ENCODE measurements at regions not wholly inside any gene's neighbourhood (a gene's known extent, or its start where the extent isn't known, plus 50 kb on each side); places are given as distances from the start of the nearest gene placed in this dataset.

DNA sequence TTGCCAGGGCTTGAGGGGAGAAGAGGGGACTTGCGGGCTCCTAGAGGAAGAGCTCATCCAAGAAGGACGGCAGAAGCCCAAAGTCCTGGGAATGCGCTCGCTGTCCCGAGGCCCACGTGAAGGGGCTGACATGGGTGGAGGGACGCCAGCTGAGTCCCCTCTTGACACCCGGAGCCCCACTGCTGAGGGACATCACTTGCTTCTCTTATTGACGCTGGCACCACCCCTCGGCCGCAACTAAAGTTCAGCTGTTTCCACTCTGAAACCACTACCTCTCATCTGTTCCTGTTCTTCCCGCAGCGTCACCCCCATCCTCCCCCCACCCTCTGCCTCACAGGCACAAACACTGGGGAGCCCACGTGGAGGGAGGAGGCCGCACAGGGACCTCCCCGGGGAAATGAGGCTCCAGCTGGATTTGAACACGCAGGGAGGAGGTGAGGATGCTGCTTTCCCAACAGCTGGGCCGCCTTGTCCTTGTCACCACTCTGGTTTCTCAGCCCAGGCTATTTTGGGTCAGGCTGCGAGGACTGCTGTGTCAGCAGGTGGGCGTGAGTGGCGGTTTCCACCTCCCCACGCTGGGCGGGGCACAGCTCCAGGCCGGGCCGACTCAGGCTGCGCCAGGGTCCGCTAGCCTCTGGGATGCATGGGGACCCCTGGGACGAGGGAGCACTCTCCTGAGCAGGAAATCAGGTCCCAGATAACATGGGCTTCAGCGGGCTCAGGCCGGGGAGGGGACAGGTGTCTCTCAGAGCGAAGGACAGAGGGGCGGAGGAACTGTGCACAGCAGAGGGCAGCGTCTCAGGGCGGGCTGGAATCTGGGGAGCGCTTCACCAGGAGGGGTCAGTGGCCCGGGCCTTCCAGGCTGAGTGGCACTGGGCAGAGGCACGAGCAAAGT is 156.3 kb downstream of the ZNF248 start:
- Mint-ChIP-seq H3K27ac (no peak overlapping the region), H3K4me3 (no peak overlapping the region), H3K27me3 (ENCODE audit: low read depth) (no peaks in the 10 kb centered on the region), H3K9me3 (peaks cover 47% of the 10 kb centered on the region), H3K36me3 (ENCODE audit: low read depth) (no peaks in the 10 kb centered on the region), H3K4me1 (no peaks in the 10 kb centered on the region)
- TF ChIP-seq, protein P1, sequence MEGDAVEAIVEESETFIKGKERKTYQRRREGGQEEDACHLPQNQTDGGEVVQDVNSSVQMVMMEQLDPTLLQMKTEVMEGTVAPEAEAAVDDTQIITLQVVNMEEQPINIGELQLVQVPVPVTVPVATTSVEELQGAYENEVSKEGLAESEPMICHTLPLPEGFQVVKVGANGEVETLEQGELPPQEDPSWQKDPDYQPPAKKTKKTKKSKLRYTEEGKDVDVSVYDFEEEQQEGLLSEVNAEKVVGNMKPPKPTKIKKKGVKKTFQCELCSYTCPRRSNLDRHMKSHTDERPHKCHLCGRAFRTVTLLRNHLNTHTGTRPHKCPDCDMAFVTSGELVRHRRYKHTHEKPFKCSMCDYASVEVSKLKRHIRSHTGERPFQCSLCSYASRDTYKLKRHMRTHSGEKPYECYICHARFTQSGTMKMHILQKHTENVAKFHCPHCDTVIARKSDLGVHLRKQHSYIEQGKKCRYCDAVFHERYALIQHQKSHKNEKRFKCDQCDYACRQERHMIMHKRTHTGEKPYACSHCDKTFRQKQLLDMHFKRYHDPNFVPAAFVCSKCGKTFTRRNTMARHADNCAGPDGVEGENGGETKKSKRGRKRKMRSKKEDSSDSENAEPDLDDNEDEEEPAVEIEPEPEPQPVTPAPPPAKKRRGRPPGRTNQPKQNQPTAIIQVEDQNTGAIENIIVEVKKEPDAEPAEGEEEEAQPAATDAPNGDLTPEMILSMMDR (IDR thresholded peaks at IDR 0.05; ENCODE audit: unreplicated experiment in 3 of 3), result no peak

DNA sequence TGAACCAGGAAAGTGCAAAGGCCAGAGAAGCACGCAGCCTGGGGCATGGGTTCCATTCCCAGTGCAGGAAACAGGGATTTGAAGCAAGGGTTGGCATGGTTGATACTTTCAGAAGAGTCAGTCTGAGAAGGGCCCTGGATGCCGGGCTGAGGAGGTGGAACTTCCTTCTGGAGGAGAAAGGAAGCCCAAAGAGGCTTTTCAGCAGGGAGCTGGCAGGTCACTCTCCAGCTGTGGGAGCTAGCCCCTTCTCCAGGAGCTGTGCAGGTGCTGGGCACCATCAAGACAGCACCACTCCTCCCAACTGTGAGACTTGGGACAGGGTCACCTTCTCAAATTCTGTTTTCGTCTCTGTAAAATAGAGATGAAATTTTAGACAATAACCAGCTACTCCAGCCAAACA is 169.8 kb downstream of the ZNF248 start:
- Mint-ChIP-seq H3K4me1 (no peaks in the 10 kb centered on the region), H3K4me3 (no peak overlapping the region), H3K9me3 (peaks cover 59% of the 10 kb centered on the region), H3K27ac (no peak overlapping the region), H3K36me3 (ENCODE audit: low read depth) (peaks cover 3% of the 10 kb centered on the region), H3K27me3 (ENCODE audit: low read depth) (no peaks in the 10 kb centered on the region)
- TF ChIP-seq, protein P1 (IDR thresholded peaks at IDR 0.05; ENCODE audit: unreplicated experiment in 3 of 3), result no peak

DNA sequence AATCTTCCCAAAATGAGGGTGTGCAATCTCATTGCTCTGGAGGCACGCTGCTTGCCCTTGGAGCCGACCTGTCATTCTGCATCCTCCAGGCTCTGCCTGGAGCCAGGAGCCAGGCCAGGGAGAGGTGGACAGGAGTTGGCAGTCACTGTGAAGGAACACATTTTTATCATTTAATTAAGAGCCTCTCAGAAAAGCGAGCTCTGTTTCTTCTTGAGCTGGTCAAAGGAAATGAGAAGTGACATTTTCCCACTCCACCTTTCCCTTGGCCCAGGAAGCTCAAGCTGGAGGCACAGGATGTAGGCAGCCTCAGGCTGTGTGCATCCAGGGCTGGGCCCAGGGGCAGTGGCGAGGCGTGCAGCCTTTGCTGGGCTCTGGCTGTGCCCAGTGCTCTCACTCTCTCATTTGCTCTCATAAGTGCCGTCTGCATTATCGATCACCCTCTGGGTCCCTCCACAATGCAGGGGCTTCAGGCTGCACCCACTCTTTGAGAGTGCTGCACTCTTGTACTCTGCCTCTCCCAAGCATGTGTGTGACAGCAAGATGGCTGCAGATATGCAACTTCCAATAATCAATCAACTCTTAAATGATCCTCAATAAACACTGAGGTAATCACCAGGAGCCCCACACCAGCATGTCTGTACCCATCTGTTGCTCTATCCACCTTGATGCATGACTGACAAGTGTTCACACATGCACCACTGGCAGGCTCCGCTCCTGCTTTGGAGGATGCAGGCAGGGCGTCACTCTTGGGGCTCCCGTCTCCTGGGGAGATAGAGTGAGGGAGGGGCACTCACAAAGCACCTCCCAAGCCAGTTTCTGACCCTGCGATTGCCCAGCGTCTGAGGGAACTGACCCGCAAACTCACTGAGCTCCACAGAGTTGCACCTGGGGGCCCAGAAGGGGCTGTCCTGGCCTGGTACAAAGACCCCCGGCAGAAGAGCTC is 171.4 kb downstream of the ZNF248 start:
- H3K27ac Mint-ChIP-seq, result no peak overlapping the region
- TF ChIP-seq, protein P1 (IDR thresholded peaks at IDR 0.05; ENCODE audit: unreplicated experiment in 3 of 3), result no peak
- H3K36me3 Mint-ChIP-seq (ENCODE audit: low read depth), result peaks cover 3% of the 10 kb centered on the region
- H3K9me3 Mint-ChIP-seq, result peaks cover 63% of the 10 kb centered on the region
- H3K27me3 Mint-ChIP-seq (ENCODE audit: low read depth), result no peaks in the 10 kb centered on the region
- no peak overlapping the region for H3K4me3 Mint-ChIP-seq
- no peaks in the 10 kb centered on the region for H3K4me1 Mint-ChIP-seq

DNA sequence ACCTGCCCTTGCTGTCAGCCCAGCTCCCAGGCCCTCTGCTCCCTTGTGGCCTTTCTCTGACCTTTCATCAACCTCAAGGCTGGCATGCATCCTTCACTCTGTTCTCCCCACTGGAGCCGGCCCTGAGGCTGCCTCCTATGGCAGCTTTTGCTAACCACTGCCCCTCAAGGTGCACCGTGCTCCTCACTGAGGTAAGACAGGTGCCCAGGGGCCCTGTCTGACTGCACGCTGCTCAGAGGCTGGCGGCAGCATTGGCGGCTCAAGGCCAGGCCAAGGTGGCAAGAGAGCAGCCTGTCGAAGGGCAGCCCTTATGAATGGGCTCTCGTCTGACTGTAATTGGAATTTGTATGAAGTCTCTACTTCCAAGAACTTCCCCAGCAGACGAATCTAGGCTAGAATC is 172.6 kb downstream of the ZNF248 start:
- H3K9me3 Mint-ChIP-seq, result peaks cover 53% of the 10 kb centered on the region
- TF ChIP-seq, protein P1 (IDR thresholded peaks at IDR 0.05; ENCODE audit: unreplicated experiment in 3 of 3), result no peak
- H3K4me1 Mint-ChIP-seq, result no peaks in the 10 kb centered on the region
- no peaks in the 10 kb centered on the region for H3K27me3 Mint-ChIP-seq (ENCODE audit: low read depth)
- peaks cover 3% of the 10 kb centered on the region for H3K36me3 Mint-ChIP-seq (ENCODE audit: low read depth)
- H3K4me3 Mint-ChIP-seq, result no peak overlapping the region
- H3K27ac Mint-ChIP-seq, result no peak overlapping the region

DNA sequence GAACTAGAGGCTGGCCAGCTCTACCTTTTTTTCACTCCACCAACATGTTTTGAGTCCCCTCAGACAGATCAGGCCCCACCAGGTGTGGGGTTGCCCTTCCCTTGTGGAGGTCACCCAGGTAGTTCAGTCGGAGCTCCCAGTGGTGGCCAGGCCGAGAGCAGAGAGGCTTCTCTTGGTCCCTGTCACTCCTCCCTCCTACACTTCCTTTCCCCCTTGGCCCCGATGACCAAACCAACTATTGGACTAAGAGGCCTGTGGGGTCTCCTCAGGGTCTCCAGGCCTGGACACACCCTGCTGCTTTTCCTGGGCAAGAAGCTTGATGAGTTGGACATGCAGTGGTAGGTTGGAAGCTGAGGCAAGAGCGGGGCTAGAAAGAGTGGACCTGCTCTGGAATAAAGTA is 174.8 kb downstream of the ZNF248 start:
- H3K9me3 Mint-ChIP-seq, result peaks cover 49% of the 10 kb centered on the region
- no peak overlapping the region for H3K27ac Mint-ChIP-seq
- TF ChIP-seq, protein P1 (IDR thresholded peaks at IDR 0.05; ENCODE audit: unreplicated experiment in 3 of 3), result no peak
- H3K4me3 Mint-ChIP-seq, result no peak overlapping the region
- H3K4me1 Mint-ChIP-seq, result no peaks in the 10 kb centered on the region
- peaks cover 6% of the 10 kb centered on the region for H3K36me3 Mint-ChIP-seq (ENCODE audit: low read depth)
- H3K27me3 Mint-ChIP-seq (ENCODE audit: low read depth), result no peaks in the 10 kb centered on the region

All from nephron (organoid).